GM23248 (cell line): ENCODE measurements at regions not wholly inside any gene's neighbourhood (a gene's known extent, or its start where the extent isn't known, plus 50 kb on each side); places are given as distances from the start of the nearest gene placed in this dataset.

ENCODE experiments used
- EZH2 ChIP-seq: fragments of 200-600 bp; sonication (generic); IDR thresholded peaks from 2 replicates; pipeline ENCODE4 v1.6.1; 2018; ENCODE audit warnings: antibody characterized with exemption, mild to moderate bottlenecking; ENCODE audit not compliant: insufficient read depth, poor library complexity, severe bottlenecking
- EZH2phosphoT487 ChIP-seq: fragments of 200-600 bp; sonication (generic); IDR thresholded peaks from 2 replicates; pipeline ENCODE4 v1.6.1; 2018; ENCODE audit warnings: antibody characterized with exemption, moderate library complexity, mild to moderate bottlenecking, low read depth; ENCODE audit not compliant: insufficient read depth

DNA sequence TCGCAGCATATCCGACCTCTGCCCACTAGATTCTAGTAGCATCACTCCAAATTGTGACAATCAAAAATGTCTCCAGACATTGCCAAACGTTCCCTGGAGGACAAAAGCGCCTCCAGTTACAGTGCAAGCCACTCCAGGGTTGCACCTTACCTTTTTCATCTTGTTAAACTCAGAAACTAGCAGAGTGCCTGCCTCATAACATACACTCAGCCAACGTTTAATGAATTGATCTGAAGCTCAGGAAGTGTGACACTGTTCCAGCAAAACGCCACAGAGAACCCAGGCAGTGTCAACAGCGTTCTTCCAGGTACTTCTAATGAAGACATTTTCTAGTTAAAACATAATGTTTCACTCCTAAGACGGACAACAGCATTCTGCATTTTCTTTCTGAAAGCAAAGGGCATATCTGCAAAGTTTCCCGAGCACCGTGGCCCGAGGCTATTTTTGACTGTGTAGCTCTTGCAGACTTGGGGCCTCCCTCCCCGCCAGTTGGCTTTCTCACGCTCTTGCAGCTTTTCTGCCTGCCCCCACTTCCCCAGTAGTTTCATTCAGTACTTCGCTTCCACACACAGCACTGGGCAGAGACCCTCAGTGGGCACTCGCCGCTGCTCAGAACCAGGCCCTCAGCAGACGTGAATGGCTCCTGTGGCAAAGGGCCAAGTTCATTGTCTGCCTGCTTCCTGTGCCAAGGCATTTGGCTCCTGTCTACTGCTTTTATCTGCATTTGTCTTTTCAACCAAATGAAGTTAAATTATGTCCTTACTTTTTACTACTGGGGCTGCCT is 133.4 kb upstream of the TTC29 start:
- no peak for TF ChIP-seq EZH2
- TF ChIP-seq EZH2phosphoT487 = no peak
